Caco-2 (cell line): ENCODE measurements at regions not wholly inside any gene's neighbourhood (a gene's known extent, or its start where the extent isn't known, plus 50 kb on each side); places are given as distances from the start of the nearest gene placed in this dataset.

ENCODE experiments used
- BruUV-seq: library from RNA; stranded (reverse); fragments of 400-500 nt; replicated peaks from 2 replicates; lab custom pipeline; 2021; lab: Mats Ljungman, UMichigan
- CTCF ChIA-PET: fragments of 300-600 bp; sonication (Branson Sonifier 250); formaldehyde crosslinking; loops from one replicate; lab custom pipeline; 2022; ENCODE audit warnings: antibody characterized with exemption; lab: Charles Lee
- POLR2A ChIA-PET: fragments of 300-600 bp; sonication (Branson Sonifier 250); formaldehyde crosslinking; loops from one replicate; lab custom pipeline; 2022; ENCODE audit warnings: antibody characterized with exemption; lab: Charles Lee
- DNase-seq, 2 experiments: peaks; one replicate each; pipeline versions ENCODE4 v3.0.0 to v3.0.0-alpha.2; 2020 to 2022
- H3K27me3 ChIP-seq: replicated peaks from 2 replicates; pipeline ENCODE4 v1.6.0; 2011; ENCODE audit warnings: low read length; ENCODE audit not compliant: control insufficient read depth, insufficient read depth
- H3K36me3 ChIP-seq: 2 replicates; pipeline ENCODE4 v1.5.1; 2011; ENCODE audit warnings: low read length; ENCODE audit not compliant: control insufficient read depth, insufficient read depth
- H3K4me1 ChIP-seq: fragments of 250-450 bp; sonication (Bioruptor Pico); 2 replicates; pipeline ENCODE4 v1.5.1; 2020; ENCODE audit warnings: mild to moderate bottlenecking
- H3K4me3 ChIP-seq: 2 replicates; pipeline ENCODE4 v1.5.1; 2011; ENCODE audit warnings: low read depth, mild to moderate bottlenecking, control low read depth, low read length
- H3K9me3 ChIP-seq: fragments of 250-450 bp; sonication (Bioruptor Pico); 2 replicates; pipeline ENCODE4 v1.5.1; 2020; ENCODE audit warnings: mild to moderate bottlenecking, moderate library complexity
- H3K27ac Mint-ChIP-seq: one replicate; pipeline ENCODE4 v1.8.0; 2022; ENCODE audit warnings: mixed read lengths; ENCODE audit not compliant: unreplicated experiment
- H3K27me3 Mint-ChIP-seq: one replicate; pipeline ENCODE4 v1.8.0; 2022; ENCODE audit warnings: mixed read lengths; ENCODE audit not compliant: insufficient read depth, unreplicated experiment
- H3K36me3 Mint-ChIP-seq: one replicate; pipeline ENCODE4 v1.8.0; 2022; ENCODE audit warnings: mild to moderate bottlenecking, mixed read lengths; ENCODE audit not compliant: insufficient read depth, unreplicated experiment
- H3K4me1 Mint-ChIP-seq: one replicate; pipeline ENCODE4 v1.8.0; 2022; ENCODE audit warnings: low read depth, mixed read lengths; ENCODE audit not compliant: unreplicated experiment
- H3K4me3 Mint-ChIP-seq: one replicate; pipeline ENCODE4 v1.8.0; 2022; ENCODE audit warnings: mild to moderate bottlenecking, moderate library complexity, mixed read lengths; ENCODE audit not compliant: unreplicated experiment
- H3K9me3 Mint-ChIP-seq: one replicate; pipeline ENCODE4 v1.8.0; 2022; ENCODE audit warnings: mixed read lengths; ENCODE audit not compliant: unreplicated experiment
- CTCF ChIP-seq, 2 experiments: fragments of 200-600 bp in 1 of 2; IDR thresholded peaks; 1 replicate in 1 of 2; 2 replicates in 1 of 2; pipeline versions ENCODE4 v1.5.1 to v1.8.0; 2011 to 2022; ENCODE audit warnings: antibody characterized with exemption in 1 of 2, control low read depth in 1 of 2, inconsistent platforms in 1 of 2, low read depth in 1 of 2, low read length in 1 of 2, mild to moderate bottlenecking in 1 of 2, moderate library complexity in 1 of 2; ENCODE audit not compliant: insufficient read depth in 1 of 2, severe bottlenecking in 1 of 2, unreplicated experiment in 1 of 2
- intact Hi-C: fragments of 100-400 bp; cut with micrococcal nuclease; formaldehyde crosslinking; loops from one replicate; pipeline ENCODE4 v1.10.0; 2022; ENCODE audit not compliant: unreplicated experiment

- BruUV-seq, result no TSS peak
- CTCF ChIA-PET, result no interaction called here
- Mint-ChIP-seq H3K9me3 (no peaks in the 10 kb centered on the region), H3K4me3 (no peak overlapping the region), H3K27me3 (no peaks in the 10 kb centered on the region), H3K27ac (no peak overlapping the region), H3K36me3 (no peaks in the 10 kb centered on the region), H3K4me1 (peaks cover 2% of the 10 kb centered on the region)
- POLR2A ChIA-PET, result no interaction called here
- no peak for DNase-seq
- no peaks in the 10 kb centered on the region for H3K9me3 ChIP-seq
- TF ChIP-seq CTCF (IDR thresholded peaks at IDR 0.05; ENCODE audit: insufficient read depth in 1 of 2, low read depth in 1 of 2, low read length in 1 of 2, severe bottlenecking in 1 of 2, unreplicated experiment in 1 of 2), result no peak
- intact Hi-C loops, result loop anchor here (10.0 kb wide), 1 partner anchor 386 kb away; the partner anchor contains the start of gene CABCOCO1
- H3K4me3 ChIP-seq, result no peak overlapping the region
- H3K4me1 ChIP-seq, result no peaks in the 10 kb centered on the region
- no peaks in the 10 kb centered on the region for H3K27me3 ChIP-seq
- no peaks in the 10 kb centered on the region for H3K36me3 ChIP-seq
These were observed 174.6 kb downstream of the TMEM26 start for GRCh38 chr10:61278556-61278955.

DNA sequence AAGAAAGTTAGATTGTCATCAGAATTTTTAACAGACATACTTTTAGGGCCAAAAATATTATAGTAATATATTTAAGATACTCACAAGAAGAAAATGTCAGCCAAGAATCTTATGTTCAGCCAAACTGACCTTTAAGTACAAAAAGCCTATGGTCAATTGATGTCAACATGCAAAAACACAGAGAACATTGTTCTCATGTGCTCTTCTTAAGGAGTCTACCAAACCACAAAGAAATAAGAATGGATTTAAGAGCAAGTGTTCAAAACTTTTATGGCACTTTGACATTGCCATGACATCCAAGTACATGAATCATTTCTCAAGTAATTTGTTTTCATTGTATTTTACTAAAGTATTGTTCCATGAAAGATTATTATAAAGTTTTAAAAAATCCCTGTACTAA is 180.4 kb downstream of the TMEM26 start:
- no peak overlapping the region for H3K4me3 ChIP-seq
- no peaks in the 10 kb centered on the region for H3K36me3 ChIP-seq
- H3K4me1 Mint-ChIP-seq, result peaks cover 12% of the 10 kb centered on the region
- H3K4me3 Mint-ChIP-seq, result no peak overlapping the region
- peaks cover 17% of the 10 kb centered on the region for H3K4me1 ChIP-seq
- no peak for DNase-seq
- ChIA-PET CTCF (interaction anchor here (0.7 kb wide), 1 partner anchor 478 kb away, joined by 3 read pairs; no protein-coding TSS in a partner anchor), POLR2A (no interaction called here)
- BruUV-seq, result no TSS peak
- intact Hi-C loops, result loop anchor here (5.0 to 10.0 kb wide), 4 partner anchors 195 to 565 kb away; partner anchors contain the start of gene CABCOCO1
- no peaks in the 10 kb centered on the region for H3K27me3 ChIP-seq
- H3K9me3 ChIP-seq, result no peaks in the 10 kb centered on the region
- H3K27me3 Mint-ChIP-seq, result no peaks in the 10 kb centered on the region
- TF ChIP-seq CTCF (IDR thresholded peaks at IDR 0.05; ENCODE audit: insufficient read depth in 1 of 2, low read depth in 1 of 2, low read length in 1 of 2, severe bottlenecking in 1 of 2, unreplicated experiment in 1 of 2), result no peak
- no peaks in the 10 kb centered on the region for H3K36me3 Mint-ChIP-seq
- no peak overlapping the region for H3K27ac Mint-ChIP-seq
- no peaks in the 10 kb centered on the region for H3K9me3 Mint-ChIP-seq

DNA sequence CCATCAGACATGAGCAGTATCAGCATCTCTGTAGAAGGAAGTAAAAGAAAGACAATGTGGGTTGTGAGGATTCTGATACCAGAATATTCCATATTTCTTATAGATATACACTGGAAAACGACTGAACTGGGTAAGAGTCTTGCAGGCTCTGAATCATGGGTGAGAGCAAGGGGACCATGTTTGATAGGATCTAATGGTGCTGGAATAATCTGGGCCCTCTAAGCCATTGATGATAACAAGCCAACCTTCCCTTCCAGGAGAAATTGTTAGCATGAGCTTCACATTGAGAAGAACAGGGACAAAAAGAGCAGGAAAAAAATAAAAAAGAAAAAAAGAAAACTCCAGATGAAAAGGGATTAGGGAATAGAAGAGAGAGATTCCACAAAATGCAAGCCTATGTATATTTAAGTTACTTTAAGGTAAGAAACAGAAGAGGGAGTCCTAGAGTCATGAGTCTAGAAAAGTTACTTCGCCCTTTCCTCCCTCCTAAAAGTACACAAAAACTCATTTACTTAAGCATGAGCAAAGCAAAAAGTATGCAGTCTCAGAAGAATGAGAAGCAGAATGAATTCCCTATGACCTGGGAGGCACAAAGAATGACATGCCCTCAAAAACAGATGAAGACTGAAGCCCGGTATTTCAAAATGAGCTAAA is 181.9 kb downstream of the TMEM26 start:
- Mint-ChIP-seq H3K36me3 (no peaks in the 10 kb centered on the region), H3K4me1 (peaks cover 12% of the 10 kb centered on the region), H3K9me3 (no peaks in the 10 kb centered on the region), H3K27ac (peak overlapping the region; percentile 19), H3K4me3 (peak overlapping the region; percentile 51), H3K27me3 (no peaks in the 10 kb centered on the region)
- Histone ChIP-seq H3K4me3 (no peak overlapping the region), H3K36me3 (no peaks in the 10 kb centered on the region), H3K9me3 (no peaks in the 10 kb centered on the region), H3K27me3 (no peaks in the 10 kb centered on the region), H3K4me1 (peaks cover 17% of the 10 kb centered on the region)
- peak in 1 of 2 experiments; percentile 68 for DNase-seq
- peak; percentile 55 to 62 for TF ChIP-seq CTCF (IDR thresholded peaks at IDR 0.05; ENCODE audit: insufficient read depth in 1 of 2, low read depth in 1 of 2, low read length in 1 of 2, severe bottlenecking in 1 of 2, unreplicated experiment in 1 of 2)
- BruUV-seq, result no TSS peak
- CTCF ChIA-PET, result interaction anchor here (0.7 to 1.0 kb wide), 3 partner anchors 13 to 454 kb away, joined by 3 read pairs; no protein-coding TSS in a partner anchor
- intact Hi-C loops, result loop anchor here (1.0 to 10.0 kb wide), 6 partner anchors 13 to 566 kb away; partner anchors contain the start of gene CABCOCO1
- POLR2A ChIA-PET, result no interaction called here
